Gastroesophageal sphincter (tissue), 3 donors: ENCODE measurements at regions not wholly inside any gene's neighbourhood (a gene's known extent, or its start where the extent isn't known, plus 50 kb on each side); places are given as distances from the start of the nearest gene placed in this dataset.

Experiments used
- POLR2A ChIP-seq, 2 donors: fragments of 450-650 bp; IDR thresholded peaks; one replicate each; pipeline ENCODE4 v1.6.1; 2017; ENCODE audit warnings: antibody characterized with exemption in 2 of 2, mild to moderate bottlenecking in 2 of 2, moderate library complexity in 1 of 2
- POLR2AphosphoS5 ChIP-seq: sonication (generic); formaldehyde crosslinking; IDR thresholded peaks from one replicate; pipeline ENCODE4 v1.6.1; 2017; ENCODE audit warnings: antibody characterized with exemption
- TF ChIP-seq, protein P1 (sequence below), 4 experiments: fragments of 200-600 bp in 2 of 4; fragments of 450-650 bp in 2 of 4; sonication (generic) in 1 of 4; IDR thresholded peaks; one replicate each; pipeline ENCODE4 v1.5.1; 2017 to 2019; ENCODE audit warnings: antibody characterized with exemption in 4 of 4, mild to moderate bottlenecking in 2 of 4, moderate library complexity in 2 of 4

DNA sequence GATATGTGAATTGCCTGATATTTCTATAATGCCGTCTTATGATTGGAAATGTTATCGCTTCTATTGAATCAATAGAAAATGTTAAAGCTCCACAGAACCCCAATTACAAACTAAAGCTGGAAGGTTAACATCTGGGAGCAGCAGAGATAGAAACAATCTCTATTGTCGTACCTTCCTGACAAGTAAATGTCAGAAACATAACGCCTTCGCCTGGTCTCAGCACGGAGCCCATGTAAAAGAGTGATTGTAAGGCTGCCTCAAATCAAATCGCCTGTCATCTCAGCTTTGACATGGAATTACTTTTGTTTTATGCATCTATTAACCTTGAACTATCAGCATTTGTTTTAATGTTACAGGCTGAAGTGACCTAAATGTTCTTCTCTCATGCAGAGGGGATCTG lies 885.9 kb upstream of the PIK3C3 start:
- TF ChIP-seq POLR2AphosphoS5 (no peak), POLR2A (IDR thresholded peaks at IDR 0.05) (no peak)
- TF ChIP-seq, protein P1, sequence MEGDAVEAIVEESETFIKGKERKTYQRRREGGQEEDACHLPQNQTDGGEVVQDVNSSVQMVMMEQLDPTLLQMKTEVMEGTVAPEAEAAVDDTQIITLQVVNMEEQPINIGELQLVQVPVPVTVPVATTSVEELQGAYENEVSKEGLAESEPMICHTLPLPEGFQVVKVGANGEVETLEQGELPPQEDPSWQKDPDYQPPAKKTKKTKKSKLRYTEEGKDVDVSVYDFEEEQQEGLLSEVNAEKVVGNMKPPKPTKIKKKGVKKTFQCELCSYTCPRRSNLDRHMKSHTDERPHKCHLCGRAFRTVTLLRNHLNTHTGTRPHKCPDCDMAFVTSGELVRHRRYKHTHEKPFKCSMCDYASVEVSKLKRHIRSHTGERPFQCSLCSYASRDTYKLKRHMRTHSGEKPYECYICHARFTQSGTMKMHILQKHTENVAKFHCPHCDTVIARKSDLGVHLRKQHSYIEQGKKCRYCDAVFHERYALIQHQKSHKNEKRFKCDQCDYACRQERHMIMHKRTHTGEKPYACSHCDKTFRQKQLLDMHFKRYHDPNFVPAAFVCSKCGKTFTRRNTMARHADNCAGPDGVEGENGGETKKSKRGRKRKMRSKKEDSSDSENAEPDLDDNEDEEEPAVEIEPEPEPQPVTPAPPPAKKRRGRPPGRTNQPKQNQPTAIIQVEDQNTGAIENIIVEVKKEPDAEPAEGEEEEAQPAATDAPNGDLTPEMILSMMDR (IDR thresholded peaks at IDR 0.05): no peak
